ENCODE measurements at regions not wholly inside any gene's neighbourhood (a gene's known extent, or its start where the extent isn't known, plus 50 kb on each side); places are given as distances from the start of the nearest gene placed in this dataset.

DNA sequence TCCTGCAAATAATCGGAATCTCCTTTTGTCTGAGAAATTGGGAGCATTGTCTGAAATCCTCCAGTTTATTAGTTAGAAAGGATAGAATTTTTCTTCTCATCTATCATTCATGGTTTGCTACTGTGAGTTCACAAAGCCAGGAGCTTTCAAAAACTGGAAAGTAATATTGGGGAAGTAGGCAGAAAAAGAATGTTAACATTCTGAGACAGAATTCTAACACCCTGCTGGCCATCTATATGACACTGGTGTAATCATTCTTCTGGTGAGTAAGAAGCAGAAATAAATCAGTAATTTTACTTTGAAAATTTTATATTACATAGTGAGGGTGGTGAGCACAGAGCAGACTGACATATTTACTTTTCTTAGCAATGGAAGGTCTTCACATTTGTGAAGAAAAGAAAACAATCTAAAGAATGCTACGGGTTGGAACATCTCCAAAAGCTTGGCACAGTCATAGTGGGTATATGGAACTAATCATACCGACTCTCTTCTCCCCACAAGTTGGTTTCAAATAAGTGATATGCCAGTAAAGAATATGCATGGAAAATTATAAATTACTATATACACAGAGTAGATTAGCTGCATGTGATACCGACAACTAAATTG, 344.9 kb downstream of the LPIN1 start:
- H3K9me3 Mint-ChIP-seq = no peaks in the 10 kb centered on the region
- H3K27ac Mint-ChIP-seq = no peak overlapping the region
- peaks cover 12% of the 10 kb centered on the region for H3K4me1 Mint-ChIP-seq
- no peaks in the 10 kb centered on the region for H3K27me3 Mint-ChIP-seq
- no peaks in the 10 kb centered on the region for H3K36me3 Mint-ChIP-seq
- H3K4me3 Mint-ChIP-seq = no peak overlapping the region
- ATAC-seq = no peak

DNA sequence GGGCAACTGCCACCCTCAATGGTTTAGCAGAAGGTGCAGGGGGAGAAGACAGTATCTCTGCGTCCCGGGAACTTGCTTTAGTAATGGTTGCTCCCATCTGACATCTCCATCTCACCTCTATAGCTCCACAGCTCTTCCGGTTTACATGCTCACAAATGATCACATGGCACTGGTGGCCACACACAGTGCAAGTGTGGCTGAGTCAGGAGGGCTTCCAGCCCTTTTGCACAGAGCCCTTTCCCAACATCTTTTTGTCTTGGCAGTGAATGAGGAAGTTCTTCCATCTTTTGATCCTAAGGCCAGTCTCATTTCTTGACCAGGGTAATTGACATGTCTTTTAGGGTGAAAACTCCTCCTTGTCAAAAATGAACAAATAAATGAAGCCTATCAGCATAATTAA, 347.7 kb downstream of the LPIN1 start:
- H3K36me3 Mint-ChIP-seq = no peaks in the 10 kb centered on the region
- H3K27ac Mint-ChIP-seq = no peak overlapping the region
- H3K4me3 Mint-ChIP-seq = no peak overlapping the region
- peaks cover 6% of the 10 kb centered on the region for H3K4me1 Mint-ChIP-seq
- ATAC-seq = no peak
- H3K9me3 Mint-ChIP-seq = no peaks in the 10 kb centered on the region
- H3K27me3 Mint-ChIP-seq = no peaks in the 10 kb centered on the region

DNA sequence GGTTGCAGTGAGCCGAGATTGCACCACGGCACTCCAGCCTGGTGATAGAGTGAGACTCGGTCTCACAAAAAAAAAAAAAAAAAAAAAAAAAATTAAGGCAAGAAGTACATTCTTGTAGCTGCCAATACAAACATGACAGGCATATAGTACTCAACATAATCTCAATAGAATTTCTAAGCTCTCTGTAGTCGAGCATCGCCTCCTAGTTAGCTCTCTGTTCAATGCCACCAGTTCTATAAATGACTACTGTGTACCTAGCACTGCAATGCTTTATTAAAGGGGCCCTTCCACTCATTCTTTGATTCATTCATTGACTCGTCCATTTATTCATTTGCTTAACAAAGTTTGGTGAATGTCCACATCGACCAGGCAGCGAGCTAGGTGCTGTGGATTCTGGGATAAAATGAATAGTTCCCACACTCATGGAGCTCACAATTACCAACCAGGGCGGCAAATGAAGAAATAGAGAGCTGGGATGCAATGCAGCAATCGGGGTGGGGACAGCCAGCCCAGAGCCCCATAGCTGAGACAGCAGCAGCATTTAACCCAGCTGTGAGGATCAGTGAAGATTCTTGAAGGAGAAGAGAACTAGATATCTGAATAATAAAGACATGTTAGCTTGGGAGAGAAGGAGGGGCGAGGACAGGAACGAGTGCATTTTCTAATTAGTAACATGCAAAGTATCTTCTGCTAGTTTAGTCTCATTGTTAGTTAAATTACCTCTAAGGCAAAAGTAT, 349.8 kb downstream of the LPIN1 start:
- H3K27ac Mint-ChIP-seq = no peak overlapping the region
- ATAC-seq = no peak
- H3K27me3 Mint-ChIP-seq = no peaks in the 10 kb centered on the region
- H3K4me3 Mint-ChIP-seq = no peak overlapping the region
- peaks cover 16% of the 10 kb centered on the region for H3K4me1 Mint-ChIP-seq
- H3K9me3 Mint-ChIP-seq = no peaks in the 10 kb centered on the region
- H3K36me3 Mint-ChIP-seq = no peaks in the 10 kb centered on the region

DNA sequence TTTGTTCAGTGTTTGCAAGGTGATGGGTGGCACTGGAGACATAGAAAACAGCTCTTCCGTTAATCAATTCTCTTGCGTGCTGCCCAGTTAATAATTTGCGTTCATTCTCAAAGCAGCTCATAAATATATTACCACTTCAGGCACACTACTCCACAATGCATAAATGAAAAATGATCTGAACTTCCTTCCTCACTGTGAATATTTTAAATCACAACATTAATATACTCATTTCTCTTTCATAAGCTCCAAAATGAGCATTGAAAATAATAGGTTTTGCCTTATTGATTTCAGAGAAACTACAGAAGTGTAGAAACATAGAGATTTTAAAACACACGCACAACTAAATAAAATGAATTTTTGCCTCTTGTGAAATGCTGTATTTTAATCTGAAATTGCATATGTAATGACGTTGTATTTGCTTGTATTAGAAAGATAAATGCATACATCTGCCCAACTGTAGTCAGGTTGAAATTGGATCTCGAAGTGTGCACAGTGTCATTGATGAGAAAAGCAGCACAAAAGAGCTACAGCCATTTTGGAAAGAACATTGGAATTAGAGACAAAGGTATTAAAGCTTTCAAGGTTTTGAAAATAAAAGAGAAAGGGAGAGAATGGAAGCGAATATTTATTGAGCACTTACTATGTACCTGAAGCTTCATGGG, 350.5 kb downstream of the LPIN1 start:
- Mint-ChIP-seq H3K4me1 (peaks cover 20% of the 10 kb centered on the region), H3K27ac (no peak overlapping the region), H3K27me3 (no peaks in the 10 kb centered on the region), H3K9me3 (no peaks in the 10 kb centered on the region), H3K4me3 (no peak overlapping the region), H3K36me3 (no peaks in the 10 kb centered on the region)
- ATAC-seq = no peak

DNA sequence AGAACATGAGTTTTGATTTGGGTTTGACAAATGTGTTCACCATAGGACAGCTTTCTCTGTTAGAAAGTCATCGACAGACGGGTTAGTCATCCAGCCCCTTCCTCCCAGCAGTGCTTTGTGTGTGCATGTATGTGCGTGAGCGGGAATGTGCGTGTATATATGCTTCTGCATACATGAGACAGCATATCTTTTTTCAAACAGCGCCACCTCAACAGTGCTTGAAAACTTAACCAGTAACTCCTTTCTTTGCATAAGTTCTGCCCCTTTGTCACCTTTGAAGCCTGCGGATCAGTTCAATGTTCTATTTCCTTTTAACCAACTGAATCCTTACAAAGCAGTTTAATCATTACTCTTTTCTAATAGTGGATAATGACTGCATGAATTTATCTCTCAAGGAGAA, 351.4 kb downstream of the LPIN1 start:
- no peaks in the 10 kb centered on the region for H3K9me3 Mint-ChIP-seq
- no peaks in the 10 kb centered on the region for H3K36me3 Mint-ChIP-seq
- ATAC-seq = no peak
- no peak overlapping the region for H3K4me3 Mint-ChIP-seq
- H3K27ac Mint-ChIP-seq = no peak overlapping the region
- no peaks in the 10 kb centered on the region for H3K27me3 Mint-ChIP-seq
- peaks cover 24% of the 10 kb centered on the region for H3K4me1 Mint-ChIP-seq

DNA sequence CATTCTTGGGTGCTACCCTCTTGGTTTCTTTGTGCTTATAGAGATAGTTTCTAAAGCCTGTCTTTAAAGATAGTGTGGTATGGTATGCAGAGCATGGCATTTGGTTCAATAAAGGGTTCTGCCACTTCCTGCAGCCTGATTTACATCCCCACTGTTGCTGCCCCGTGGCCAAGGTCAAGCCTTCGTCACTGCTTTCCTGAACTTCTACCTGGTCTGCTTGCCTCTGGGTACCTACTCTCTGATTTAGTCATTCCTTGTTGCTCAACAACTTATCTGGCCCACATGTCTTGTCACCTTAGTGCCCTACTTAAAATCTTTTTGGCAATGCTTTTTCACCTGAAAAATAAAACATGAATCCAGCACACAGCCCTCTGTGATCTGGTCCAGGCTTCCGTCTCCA, 352.9 kb downstream of the LPIN1 start:
- Mint-ChIP-seq H3K4me1 (peaks cover 24% of the 10 kb centered on the region), H3K36me3 (no peaks in the 10 kb centered on the region), H3K9me3 (no peaks in the 10 kb centered on the region), H3K27me3 (no peaks in the 10 kb centered on the region), H3K27ac (no peak overlapping the region), H3K4me3 (no peak overlapping the region)
- ATAC-seq = no peak

DNA sequence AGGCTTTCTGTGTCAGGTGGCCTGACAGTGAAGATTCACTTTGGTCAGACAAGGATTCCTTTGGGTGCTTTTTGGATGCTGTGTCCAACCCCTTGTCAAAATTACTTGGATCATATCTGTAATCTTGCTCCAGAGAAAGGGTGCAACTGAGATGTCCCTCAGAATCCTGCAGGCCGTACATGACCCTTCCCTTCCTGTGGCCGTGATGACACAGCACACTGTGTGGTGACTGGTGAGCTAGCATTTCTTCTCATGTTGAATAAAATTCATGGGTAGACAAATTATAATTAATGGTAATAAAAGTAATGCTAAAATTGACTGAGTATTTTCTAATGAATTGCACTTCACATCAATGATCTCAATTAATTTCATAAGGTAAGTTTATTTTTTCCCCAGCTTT, 356.2 kb downstream of the LPIN1 start:
- no peak for ATAC-seq
- Mint-ChIP-seq H3K27ac (no peak overlapping the region), H3K4me3 (no peak overlapping the region), H3K36me3 (no peaks in the 10 kb centered on the region), H3K27me3 (no peaks in the 10 kb centered on the region), H3K9me3 (no peaks in the 10 kb centered on the region), H3K4me1 (peaks cover 37% of the 10 kb centered on the region)

DNA sequence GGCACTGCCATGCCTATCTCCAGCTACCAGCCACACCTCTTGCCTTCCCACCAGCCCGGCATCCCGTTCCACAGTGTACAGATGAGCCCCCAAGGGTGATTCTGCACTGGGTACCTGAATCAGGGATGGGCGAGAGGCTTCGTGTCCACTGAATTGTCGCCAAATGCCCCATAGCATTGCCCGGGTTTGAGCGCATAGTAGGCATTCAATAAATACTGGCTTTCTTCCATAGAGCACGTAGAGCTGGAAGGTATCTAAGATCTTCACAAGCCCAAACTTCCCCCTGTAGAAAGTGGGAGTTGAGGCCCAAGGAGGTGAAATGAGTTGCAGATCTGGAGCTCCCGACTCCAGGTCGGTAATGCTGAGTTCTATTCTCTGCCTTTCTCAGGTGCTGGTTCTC, 358.7 kb downstream of the LPIN1 start:
- no peak overlapping the region for H3K4me3 Mint-ChIP-seq
- no peaks in the 10 kb centered on the region for H3K36me3 Mint-ChIP-seq
- peaks cover 35% of the 10 kb centered on the region for H3K4me1 Mint-ChIP-seq
- H3K9me3 Mint-ChIP-seq = no peaks in the 10 kb centered on the region
- ATAC-seq = no peak
- H3K27me3 Mint-ChIP-seq = no peaks in the 10 kb centered on the region
- no peak overlapping the region for H3K27ac Mint-ChIP-seq

DNA sequence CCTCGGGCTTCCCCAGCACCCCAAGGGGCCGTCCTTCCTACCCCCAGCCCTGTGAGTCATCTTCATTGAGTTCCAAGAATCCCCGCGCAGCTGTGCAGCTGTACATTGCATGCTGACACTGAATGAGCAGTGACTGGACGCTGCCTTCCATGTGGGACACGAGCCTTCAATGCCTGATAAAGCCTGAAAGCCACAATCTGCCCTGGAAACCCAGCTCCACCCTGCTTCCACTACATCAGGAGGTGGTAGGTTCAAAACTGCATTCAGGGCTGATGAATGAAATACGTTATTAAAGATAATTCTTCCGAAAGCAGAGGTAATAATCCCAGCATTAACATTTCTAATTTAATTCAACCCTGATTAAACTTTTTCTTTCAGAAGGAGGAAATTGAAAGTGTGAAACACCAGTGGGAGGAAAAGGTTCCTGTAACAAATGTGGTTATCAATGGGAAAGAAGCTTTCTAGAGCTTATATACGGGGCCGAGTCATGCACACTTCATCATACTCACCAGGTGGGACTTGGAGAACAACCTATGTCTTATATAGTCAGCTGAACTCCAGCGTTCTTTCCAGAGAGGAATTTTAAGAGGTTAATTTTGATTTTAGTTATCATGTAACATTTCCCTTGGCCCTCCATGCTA, 360.1 kb downstream of the LPIN1 start:
- no peak overlapping the region for H3K4me3 Mint-ChIP-seq
- H3K36me3 Mint-ChIP-seq = no peaks in the 10 kb centered on the region
- ATAC-seq = peak; percentile 85
- no peaks in the 10 kb centered on the region for H3K9me3 Mint-ChIP-seq
- peaks cover 47% of the 10 kb centered on the region for H3K4me1 Mint-ChIP-seq
- no peaks in the 10 kb centered on the region for H3K27me3 Mint-ChIP-seq
- H3K27ac Mint-ChIP-seq = no peak overlapping the region

DNA sequence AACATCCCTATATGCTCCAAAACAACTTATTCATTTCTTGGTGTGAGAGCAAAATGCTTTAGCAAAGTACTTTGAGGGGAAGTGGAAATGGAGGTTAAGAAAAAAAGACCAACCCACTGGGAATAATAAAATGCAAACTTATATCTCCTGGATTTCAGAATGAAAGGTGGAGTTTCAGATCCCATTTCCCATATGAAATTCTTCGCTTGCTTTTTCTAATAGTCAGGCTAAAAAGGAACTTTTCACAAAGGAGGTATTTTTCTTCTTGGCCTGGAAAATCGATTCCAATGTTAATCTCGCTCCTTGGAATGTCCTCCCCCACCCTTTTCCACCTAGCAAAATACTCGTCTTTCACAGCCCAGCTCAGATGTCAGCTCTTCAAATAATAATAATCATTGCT, 360.9 kb downstream of the LPIN1 start:
- Mint-ChIP-seq H3K9me3 (no peaks in the 10 kb centered on the region), H3K27ac (no peak overlapping the region), H3K27me3 (no peaks in the 10 kb centered on the region), H3K36me3 (no peaks in the 10 kb centered on the region), H3K4me1 (peaks cover 44% of the 10 kb centered on the region), H3K4me3 (no peak overlapping the region)
- no peak for ATAC-seq

DNA sequence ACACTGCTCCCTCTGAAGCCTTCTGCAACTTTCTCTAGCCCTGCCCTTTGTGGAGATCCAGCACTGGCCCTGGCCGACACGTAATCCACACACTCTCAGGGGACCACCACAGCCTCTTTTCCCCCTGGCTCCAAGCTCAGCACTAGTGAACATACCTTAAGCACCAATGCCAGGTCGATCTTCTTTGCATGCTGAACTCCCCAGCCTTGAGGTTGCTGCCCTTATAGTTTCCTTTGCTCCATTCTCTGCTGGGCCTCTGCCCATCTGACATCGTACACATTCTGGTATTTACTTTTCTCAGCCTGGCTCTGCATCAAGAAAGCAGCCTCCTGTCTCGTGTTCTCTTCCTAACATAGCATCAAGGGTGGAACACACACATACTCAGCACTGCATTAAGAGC, 361.5 kb downstream of the LPIN1 start:
- Mint-ChIP-seq H3K4me1 (peaks cover 49% of the 10 kb centered on the region), H3K4me3 (no peak overlapping the region), H3K9me3 (no peaks in the 10 kb centered on the region), H3K27ac (no peak overlapping the region), H3K27me3 (no peaks in the 10 kb centered on the region), H3K36me3 (no peaks in the 10 kb centered on the region)
- ATAC-seq = no peak

DNA sequence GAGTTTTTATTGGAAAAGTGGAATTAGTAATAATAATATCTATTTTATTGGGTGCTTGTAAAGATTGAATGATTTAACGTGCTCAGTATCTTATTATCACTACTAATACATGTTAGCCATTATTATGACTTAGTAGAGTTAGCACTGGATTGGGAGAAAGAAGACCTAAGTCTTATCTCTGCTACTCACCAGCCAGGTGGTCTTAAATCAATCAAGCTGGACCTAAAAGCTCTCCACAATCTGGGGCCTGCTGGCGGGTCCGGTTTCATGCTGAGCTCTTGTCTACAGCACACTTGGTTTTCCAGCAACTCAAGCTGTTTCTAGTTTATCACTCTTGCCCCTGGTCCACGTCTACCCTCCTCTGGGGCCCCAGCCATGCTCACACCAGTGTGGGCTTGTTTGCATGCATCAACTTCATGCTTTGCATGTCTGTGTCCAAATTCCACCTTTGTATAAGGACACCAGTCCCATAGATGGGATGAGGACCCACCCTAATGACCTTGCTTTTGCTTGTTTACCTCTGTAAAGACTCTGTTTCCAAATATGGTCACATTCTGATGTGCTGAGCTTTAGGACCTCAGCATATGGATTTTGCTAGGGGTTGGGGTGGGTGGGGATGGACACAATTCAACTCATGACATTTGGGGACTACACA, 363.1 kb downstream of the LPIN1 start:
- H3K4me1 Mint-ChIP-seq = peaks cover 58% of the 10 kb centered on the region
- no peaks in the 10 kb centered on the region for H3K36me3 Mint-ChIP-seq
- H3K4me3 Mint-ChIP-seq = no peak overlapping the region
- H3K9me3 Mint-ChIP-seq = no peaks in the 10 kb centered on the region
- no peaks in the 10 kb centered on the region for H3K27me3 Mint-ChIP-seq
- ATAC-seq = no peak
- H3K27ac Mint-ChIP-seq = peak overlapping the region; percentile 50

DNA sequence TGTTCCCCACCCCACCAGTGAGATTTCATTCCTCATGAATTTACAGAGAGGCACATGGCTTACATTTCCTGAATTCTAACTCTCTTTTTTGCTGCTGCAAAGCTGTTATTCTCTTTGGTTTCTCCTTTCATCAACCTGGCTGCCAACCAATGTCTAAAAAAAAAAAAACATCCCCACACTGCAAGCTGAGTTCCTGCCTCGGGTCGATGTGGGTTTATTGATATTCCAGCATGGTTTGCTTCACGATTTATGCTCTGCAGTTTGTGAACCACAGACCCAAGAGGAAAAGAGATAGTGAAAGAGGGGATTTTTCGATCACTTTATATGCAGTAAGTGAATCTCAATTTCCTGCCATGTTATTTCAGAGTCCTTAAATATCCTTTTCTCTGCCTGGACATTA, 363.6 kb downstream of the LPIN1 start:
- H3K4me1 Mint-ChIP-seq = peaks cover 58% of the 10 kb centered on the region
- no peaks in the 10 kb centered on the region for H3K27me3 Mint-ChIP-seq
- H3K9me3 Mint-ChIP-seq = no peaks in the 10 kb centered on the region
- no peak overlapping the region for H3K4me3 Mint-ChIP-seq
- no peaks in the 10 kb centered on the region for H3K36me3 Mint-ChIP-seq
- no peak for ATAC-seq
- H3K27ac Mint-ChIP-seq = peak overlapping the region; percentile 50

DNA sequence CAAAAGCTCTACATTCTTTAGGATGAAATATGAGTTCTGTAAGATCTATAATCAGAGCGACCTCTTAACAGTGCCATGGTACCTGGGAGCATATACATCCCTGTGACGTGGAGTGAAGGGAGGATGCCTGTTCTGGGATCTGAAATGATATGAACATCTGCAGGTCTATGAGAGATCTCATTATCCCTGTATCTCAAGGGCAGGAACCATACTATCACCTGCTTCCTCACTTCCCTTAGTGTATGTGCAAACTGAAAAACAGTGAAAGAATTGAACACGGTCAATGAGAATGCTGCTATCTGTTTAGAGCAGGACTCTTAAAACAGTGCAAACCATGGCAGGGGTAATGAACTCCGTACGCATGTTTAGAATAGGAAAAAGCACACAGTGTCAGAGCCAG, 364.0 kb downstream of the LPIN1 start:
- Mint-ChIP-seq H3K4me1 (peaks cover 58% of the 10 kb centered on the region), H3K27ac (peak overlapping the region; percentile 50), H3K27me3 (no peaks in the 10 kb centered on the region), H3K9me3 (no peaks in the 10 kb centered on the region), H3K4me3 (no peak overlapping the region), H3K36me3 (no peaks in the 10 kb centered on the region)
- ATAC-seq = no peak

DNA sequence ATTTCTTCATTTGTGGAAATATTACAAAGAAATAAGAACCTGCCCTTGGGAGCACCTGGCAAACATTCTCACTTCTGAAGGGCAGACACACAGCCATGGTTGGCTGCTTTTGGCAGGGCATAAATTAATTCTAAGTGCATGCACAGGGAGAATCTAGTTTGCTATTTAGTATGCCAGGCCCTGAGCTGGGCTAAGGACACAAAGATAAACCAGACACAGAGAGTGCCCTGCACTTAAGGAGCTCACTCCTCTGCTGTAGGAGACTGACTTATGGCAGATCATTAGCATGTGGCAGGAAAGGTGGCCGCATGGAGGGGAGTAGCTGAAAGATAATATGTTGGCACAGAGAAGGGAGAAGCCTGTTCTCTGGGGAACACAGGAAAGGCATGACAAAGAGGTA, 367.0 kb downstream of the LPIN1 start:
- Mint-ChIP-seq H3K36me3 (no peaks in the 10 kb centered on the region), H3K27ac (no peak overlapping the region), H3K4me3 (no peak overlapping the region), H3K4me1 (peaks cover 58% of the 10 kb centered on the region), H3K9me3 (no peaks in the 10 kb centered on the region), H3K27me3 (no peaks in the 10 kb centered on the region)
- ATAC-seq = no peak
